Right atrium auricular region (tissue), 2 donors: ENCODE measurements at regions not wholly inside any gene's neighbourhood (a gene's known extent, or its start where the extent isn't known, plus 50 kb on each side); places are given as distances from the start of the nearest gene placed in this dataset.

Source experiments
- DNase-seq: peaks from one replicate; pipeline ENCODE4 v3.0.0-alpha.2; 2019; ENCODE audit warnings: low spot score
- H3K27ac ChIP-seq, 2 donors: fragments of 200-600 bp; sonication (generic); 1 replicate in 1 of 2; 2 replicates in 1 of 2; pipeline ENCODE4 v1.5.1; 2016 to 2019
- H3K27me3 ChIP-seq, 2 donors: fragments of 200-600 bp; sonication (generic); one replicate each; pipeline versions ENCODE4 v1.5.1 to v1.6.0; 2017 to 2019
- H3K36me3 ChIP-seq: fragments of 200-600 bp; sonication (generic); one replicate; pipeline ENCODE4 v1.5.1; 2016
- H3K4me1 ChIP-seq, 2 donors: fragments of 200-600 bp; sonication (generic); one replicate each; pipeline versions ENCODE4 v1.5.1 to v1.6.0; 2017 to 2019
- H3K4me3 ChIP-seq, 2 donors: fragments of 200-600 bp; sonication (generic); 1 replicate in 1 of 2; 2 replicates in 1 of 2; pipeline ENCODE4 v1.5.1; 2017 to 2019; ENCODE audit warnings: mild to moderate bottlenecking in 1 of 2, moderate library complexity in 1 of 2
- H3K9me3 ChIP-seq, 2 donors: fragments of 200-600 bp; sonication (generic); one replicate each; pipeline ENCODE4 v1.5.1; 2019
- TF ChIP-seq, protein P1 (sequence below), 2 donors: fragments of 200-600 bp; sonication (generic); IDR thresholded peaks; one replicate each; pipeline ENCODE4 v1.5.1; 2019; ENCODE audit warnings: antibody characterized with exemption in 2 of 2

DNA sequence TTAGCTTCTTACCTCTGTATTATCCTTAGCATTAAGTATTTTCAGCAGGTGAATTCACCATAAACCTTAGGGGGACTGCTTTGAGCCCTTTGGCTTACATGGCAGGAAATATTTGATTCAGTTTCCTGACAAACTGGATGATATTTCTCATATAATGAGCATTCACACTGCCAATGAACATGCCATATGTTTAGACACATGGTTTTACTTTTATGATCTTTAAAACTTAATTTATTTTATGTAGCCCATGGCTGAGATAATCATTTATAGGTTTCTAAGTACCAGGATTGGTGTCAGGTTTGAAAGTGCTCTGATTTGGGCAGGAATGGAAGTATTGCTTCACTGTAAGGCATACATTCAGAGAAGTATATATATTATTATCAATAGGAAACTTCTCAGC, 319.1 kb downstream of the ZPLD1 start:
- Histone ChIP-seq H3K27me3 (no peaks in the 10 kb centered on the region), H3K4me3 (no peak overlapping the region), H3K27ac (no peak overlapping the region), H3K9me3 (no peaks in the 10 kb centered on the region), H3K36me3 (no peaks in the 10 kb centered on the region), H3K4me1 (no peaks in the 10 kb centered on the region)
- TF ChIP-seq, protein P1, sequence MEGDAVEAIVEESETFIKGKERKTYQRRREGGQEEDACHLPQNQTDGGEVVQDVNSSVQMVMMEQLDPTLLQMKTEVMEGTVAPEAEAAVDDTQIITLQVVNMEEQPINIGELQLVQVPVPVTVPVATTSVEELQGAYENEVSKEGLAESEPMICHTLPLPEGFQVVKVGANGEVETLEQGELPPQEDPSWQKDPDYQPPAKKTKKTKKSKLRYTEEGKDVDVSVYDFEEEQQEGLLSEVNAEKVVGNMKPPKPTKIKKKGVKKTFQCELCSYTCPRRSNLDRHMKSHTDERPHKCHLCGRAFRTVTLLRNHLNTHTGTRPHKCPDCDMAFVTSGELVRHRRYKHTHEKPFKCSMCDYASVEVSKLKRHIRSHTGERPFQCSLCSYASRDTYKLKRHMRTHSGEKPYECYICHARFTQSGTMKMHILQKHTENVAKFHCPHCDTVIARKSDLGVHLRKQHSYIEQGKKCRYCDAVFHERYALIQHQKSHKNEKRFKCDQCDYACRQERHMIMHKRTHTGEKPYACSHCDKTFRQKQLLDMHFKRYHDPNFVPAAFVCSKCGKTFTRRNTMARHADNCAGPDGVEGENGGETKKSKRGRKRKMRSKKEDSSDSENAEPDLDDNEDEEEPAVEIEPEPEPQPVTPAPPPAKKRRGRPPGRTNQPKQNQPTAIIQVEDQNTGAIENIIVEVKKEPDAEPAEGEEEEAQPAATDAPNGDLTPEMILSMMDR (IDR thresholded peaks at IDR 0.05): no peak
- no peak for DNase-seq

DNA sequence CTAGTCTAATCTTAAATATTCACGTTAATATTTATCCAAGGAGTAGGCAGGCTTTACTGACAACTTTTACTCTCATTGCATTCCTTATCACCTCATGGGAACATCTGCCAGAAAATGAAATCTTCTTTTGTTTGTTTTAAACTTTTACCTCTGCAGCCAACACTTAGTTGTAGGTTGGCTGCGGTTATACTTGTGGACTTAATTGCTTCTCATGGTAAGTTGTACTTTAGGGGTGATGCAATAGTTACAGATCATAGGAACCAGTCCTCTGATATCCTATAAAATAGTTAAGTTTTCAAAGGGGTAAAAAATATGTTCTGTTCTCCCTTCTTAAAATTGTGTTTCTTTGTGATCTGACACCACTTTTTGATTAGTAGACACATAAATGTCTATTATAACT, 321.9 kb downstream of the ZPLD1 start:
- Histone ChIP-seq H3K36me3 (no peaks in the 10 kb centered on the region), H3K9me3 (no peaks in the 10 kb centered on the region), H3K4me1 (no peaks in the 10 kb centered on the region), H3K27me3 (no peaks in the 10 kb centered on the region), H3K4me3 (no peak overlapping the region), H3K27ac (no peak overlapping the region)
- TF ChIP-seq, protein P1 (IDR thresholded peaks at IDR 0.05): no peak
- DNase-seq: no peak

DNA sequence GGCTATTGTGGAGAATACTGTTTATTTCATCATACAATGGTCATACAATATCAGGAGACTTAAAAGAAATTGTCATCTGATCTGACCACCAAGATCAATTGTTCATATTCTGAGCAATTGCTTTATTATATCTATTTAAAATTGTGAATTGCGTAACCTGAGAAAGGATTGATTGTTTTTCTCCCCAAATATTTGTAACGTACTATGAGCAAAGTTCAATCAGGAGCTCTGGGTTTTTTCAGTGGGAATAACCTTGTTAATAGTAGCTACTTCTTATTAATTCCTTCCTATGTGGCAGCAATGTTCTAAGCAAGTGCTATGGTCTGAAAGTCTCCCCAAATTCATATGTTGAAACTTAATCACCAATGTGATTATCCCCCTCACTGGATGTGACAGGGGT, 323.1 kb downstream of the ZPLD1 start:
- TF ChIP-seq, protein P1 (IDR thresholded peaks at IDR 0.05): no peak
- no peak overlapping the region for H3K27ac ChIP-seq
- no peaks in the 10 kb centered on the region for H3K4me1 ChIP-seq
- no peaks in the 10 kb centered on the region for H3K27me3 ChIP-seq
- DNase-seq: no peak
- no peak overlapping the region for H3K4me3 ChIP-seq
- no peaks in the 10 kb centered on the region for H3K9me3 ChIP-seq
- no peaks in the 10 kb centered on the region for H3K36me3 ChIP-seq

DNA sequence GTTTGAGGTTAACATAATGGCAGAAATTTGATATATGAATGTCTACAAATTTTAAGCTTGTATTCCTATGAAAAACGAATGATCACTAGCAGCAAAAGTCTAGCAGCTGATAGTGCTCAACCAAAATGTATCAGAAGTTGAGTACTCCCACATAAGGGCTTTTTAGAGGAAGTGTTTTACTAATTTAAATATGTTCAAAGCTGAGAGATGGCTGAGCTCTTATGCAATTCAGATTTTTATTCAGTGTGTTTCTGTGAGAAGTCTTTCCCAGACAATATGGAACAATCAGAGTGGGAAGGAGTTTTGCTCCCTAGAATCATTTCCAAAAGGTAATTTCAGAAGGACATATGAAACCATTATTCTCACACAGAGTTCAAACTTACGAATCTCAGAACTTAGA, 327.0 kb downstream of the ZPLD1 start:
- Histone ChIP-seq H3K27me3 (no peaks in the 10 kb centered on the region), H3K36me3 (no peaks in the 10 kb centered on the region), H3K4me3 (no peak overlapping the region), H3K4me1 (no peaks in the 10 kb centered on the region), H3K9me3 (no peaks in the 10 kb centered on the region), H3K27ac (no peak overlapping the region)
- TF ChIP-seq, protein P1 (IDR thresholded peaks at IDR 0.05): no peak
- no peak for DNase-seq

DNA sequence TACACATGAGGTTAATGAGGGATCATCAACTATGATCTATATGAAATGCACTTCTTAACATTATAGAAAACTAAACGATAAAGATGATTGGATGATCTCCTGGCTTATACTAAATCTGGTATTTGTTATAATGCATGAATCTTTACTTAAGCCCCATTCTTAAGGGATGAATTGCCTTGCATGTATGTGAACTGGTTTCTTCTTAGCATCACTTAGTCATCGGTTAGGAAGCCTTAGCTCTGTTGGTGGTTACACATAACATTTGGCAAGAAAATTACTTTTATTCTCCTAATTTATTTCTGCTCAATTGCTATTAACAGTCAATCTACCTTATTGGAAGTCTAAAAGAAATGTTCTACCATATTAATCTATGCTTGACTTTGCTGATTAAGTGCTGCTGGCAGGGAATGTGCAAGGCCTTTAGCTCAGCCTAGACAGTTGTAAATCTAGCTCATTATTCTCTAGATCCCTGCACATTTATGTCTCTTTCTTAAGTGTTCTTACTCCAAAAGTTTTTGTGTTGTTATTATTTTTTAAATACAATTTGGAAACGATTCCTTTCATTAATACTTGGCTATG, 356.0 kb downstream of the ZPLD1 start:
- TF ChIP-seq, protein P1 (IDR thresholded peaks at IDR 0.05): no peak
- no peaks in the 10 kb centered on the region for H3K4me1 ChIP-seq
- no peak overlapping the region for H3K4me3 ChIP-seq

More for the DNA sequence above, 356.0 kb downstream of the ZPLD1 start:
- H3K27me3 ChIP-seq: no peaks in the 10 kb centered on the region
- no peak overlapping the region for H3K27ac ChIP-seq
- no peaks in the 10 kb centered on the region for H3K36me3 ChIP-seq
- no peak for DNase-seq
- no peaks in the 10 kb centered on the region for H3K9me3 ChIP-seq
